ENCODE measurements at regions not wholly inside any gene's neighbourhood (a gene's known extent, or its start where the extent isn't known, plus 50 kb on each side); places are given as distances from the start of the nearest gene placed in this dataset.

DNA sequence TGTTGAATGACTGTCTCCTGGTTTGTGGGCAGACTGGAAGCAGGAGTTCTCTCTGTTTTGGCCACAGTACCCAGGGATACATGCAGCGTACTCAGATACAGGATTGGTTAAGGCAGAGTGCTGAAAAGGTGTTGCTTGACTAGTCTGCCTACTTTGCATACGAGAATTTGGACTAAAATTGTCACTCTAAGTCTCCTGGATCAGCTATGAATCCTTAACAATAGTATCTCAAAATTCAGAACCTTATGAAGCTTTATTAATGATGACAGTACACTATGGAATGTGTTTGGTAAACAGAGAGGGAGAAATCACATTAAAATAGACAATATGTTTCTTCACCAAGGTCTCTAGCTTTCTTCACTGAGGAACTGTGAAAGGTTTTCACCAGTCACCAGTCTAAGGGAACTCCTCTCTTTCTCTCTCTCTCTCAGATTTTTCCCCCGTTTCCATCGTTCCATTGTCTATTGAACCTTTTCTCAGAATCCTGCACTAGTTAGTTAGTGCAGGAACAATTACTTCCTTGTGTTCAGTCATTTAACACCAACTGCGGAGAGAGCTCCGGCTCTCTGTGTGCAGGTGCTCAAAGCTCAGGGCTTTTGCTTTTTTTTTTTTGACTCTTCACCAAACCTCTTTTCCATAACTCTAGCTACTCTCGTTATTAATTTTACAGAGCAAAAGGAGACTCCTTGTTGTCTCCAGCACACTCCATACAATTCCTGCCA lies 85.9 kb upstream of the FNDC3B start:
- Histone ChIP-seq H4K20me1 (replicated peaks; ENCODE audit: insufficient read depth) (no peaks in the 10 kb centered on the region), H2AFZ (peak overlapping the region; percentile 69; the same call in 1 of the 2 replicates), H3F3A (replicated peaks; ENCODE audit: low read depth) (no peaks in the 10 kb centered on the region), H3K4me3 (no peak overlapping the region), H3K9me2 (ENCODE audit: insufficient read depth) (no peaks in the 10 kb centered on the region), H3K4me2 (peak overlapping the region; percentile 31; the same call in 1 of the 2 replicates), H3K36me3 (ENCODE audit: insufficient read depth) (no peaks in the 10 kb centered on the region), H3K27me3 (ENCODE audit: insufficient read depth) (no peaks in the 10 kb centered on the region), H3K79me2 (replicated peaks; ENCODE audit: insufficient read depth) (no peaks in the 10 kb centered on the region), H3K27ac (ENCODE audit: low read depth) (no peak overlapping the region), H3K4me1 (ENCODE audit: insufficient read depth) (peaks cover 16% of the 10 kb centered on the region)
- TF ChIP-seq, protein P1, sequence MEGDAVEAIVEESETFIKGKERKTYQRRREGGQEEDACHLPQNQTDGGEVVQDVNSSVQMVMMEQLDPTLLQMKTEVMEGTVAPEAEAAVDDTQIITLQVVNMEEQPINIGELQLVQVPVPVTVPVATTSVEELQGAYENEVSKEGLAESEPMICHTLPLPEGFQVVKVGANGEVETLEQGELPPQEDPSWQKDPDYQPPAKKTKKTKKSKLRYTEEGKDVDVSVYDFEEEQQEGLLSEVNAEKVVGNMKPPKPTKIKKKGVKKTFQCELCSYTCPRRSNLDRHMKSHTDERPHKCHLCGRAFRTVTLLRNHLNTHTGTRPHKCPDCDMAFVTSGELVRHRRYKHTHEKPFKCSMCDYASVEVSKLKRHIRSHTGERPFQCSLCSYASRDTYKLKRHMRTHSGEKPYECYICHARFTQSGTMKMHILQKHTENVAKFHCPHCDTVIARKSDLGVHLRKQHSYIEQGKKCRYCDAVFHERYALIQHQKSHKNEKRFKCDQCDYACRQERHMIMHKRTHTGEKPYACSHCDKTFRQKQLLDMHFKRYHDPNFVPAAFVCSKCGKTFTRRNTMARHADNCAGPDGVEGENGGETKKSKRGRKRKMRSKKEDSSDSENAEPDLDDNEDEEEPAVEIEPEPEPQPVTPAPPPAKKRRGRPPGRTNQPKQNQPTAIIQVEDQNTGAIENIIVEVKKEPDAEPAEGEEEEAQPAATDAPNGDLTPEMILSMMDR (conservative IDR thresholded peaks at IDR 0.05; ENCODE audit: low read depth in 2 of 2), result no peak
- TF ChIP-seq POLR2AphosphoS5 (IDR thresholded peaks at IDR 0.05; ENCODE audit: low read depth) (no peak), EZH2 (IDR thresholded peaks at IDR 0.05; ENCODE audit: low read depth, unreplicated experiment) (no peak), ZNF331 (CRISPR knock-in tag; IDR thresholded peaks at IDR 0.05; ENCODE audit: low read depth) (no peak), CREB1 (CRISPR knock-in tag; IDR thresholded peaks at IDR 0.05; ENCODE audit: low read depth) (no peak), STAT1 (IDR thresholded peaks at IDR 0.05; ENCODE audit: unreplicated experiment) (no peak), EZH2phosphoT487 (IDR thresholded peaks at IDR 0.05; ENCODE audit: unreplicated experiment) (no peak), NANOG (IDR thresholded peaks at IDR 0.05; ENCODE audit: borderline replicate concordance) (no peak), ZNF114 (CRISPR knock-in tag; IDR thresholded peaks at IDR 0.05) (no peak), JUNB (IDR thresholded peaks at IDR 0.05; ENCODE audit: unreplicated experiment) (no peak)
- TF ChIP-seq, protein P2, sequence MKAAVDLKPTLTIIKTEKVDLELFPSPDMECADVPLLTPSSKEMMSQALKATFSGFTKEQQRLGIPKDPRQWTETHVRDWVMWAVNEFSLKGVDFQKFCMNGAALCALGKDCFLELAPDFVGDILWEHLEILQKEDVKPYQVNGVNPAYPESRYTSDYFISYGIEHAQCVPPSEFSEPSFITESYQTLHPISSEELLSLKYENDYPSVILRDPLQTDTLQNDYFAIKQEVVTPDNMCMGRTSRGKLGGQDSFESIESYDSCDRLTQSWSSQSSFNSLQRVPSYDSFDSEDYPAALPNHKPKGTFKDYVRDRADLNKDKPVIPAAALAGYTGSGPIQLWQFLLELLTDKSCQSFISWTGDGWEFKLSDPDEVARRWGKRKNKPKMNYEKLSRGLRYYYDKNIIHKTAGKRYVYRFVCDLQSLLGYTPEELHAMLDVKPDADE (IDR thresholded peaks at IDR 0.05), result no peak
- TF ChIP-seq, protein P3, sequence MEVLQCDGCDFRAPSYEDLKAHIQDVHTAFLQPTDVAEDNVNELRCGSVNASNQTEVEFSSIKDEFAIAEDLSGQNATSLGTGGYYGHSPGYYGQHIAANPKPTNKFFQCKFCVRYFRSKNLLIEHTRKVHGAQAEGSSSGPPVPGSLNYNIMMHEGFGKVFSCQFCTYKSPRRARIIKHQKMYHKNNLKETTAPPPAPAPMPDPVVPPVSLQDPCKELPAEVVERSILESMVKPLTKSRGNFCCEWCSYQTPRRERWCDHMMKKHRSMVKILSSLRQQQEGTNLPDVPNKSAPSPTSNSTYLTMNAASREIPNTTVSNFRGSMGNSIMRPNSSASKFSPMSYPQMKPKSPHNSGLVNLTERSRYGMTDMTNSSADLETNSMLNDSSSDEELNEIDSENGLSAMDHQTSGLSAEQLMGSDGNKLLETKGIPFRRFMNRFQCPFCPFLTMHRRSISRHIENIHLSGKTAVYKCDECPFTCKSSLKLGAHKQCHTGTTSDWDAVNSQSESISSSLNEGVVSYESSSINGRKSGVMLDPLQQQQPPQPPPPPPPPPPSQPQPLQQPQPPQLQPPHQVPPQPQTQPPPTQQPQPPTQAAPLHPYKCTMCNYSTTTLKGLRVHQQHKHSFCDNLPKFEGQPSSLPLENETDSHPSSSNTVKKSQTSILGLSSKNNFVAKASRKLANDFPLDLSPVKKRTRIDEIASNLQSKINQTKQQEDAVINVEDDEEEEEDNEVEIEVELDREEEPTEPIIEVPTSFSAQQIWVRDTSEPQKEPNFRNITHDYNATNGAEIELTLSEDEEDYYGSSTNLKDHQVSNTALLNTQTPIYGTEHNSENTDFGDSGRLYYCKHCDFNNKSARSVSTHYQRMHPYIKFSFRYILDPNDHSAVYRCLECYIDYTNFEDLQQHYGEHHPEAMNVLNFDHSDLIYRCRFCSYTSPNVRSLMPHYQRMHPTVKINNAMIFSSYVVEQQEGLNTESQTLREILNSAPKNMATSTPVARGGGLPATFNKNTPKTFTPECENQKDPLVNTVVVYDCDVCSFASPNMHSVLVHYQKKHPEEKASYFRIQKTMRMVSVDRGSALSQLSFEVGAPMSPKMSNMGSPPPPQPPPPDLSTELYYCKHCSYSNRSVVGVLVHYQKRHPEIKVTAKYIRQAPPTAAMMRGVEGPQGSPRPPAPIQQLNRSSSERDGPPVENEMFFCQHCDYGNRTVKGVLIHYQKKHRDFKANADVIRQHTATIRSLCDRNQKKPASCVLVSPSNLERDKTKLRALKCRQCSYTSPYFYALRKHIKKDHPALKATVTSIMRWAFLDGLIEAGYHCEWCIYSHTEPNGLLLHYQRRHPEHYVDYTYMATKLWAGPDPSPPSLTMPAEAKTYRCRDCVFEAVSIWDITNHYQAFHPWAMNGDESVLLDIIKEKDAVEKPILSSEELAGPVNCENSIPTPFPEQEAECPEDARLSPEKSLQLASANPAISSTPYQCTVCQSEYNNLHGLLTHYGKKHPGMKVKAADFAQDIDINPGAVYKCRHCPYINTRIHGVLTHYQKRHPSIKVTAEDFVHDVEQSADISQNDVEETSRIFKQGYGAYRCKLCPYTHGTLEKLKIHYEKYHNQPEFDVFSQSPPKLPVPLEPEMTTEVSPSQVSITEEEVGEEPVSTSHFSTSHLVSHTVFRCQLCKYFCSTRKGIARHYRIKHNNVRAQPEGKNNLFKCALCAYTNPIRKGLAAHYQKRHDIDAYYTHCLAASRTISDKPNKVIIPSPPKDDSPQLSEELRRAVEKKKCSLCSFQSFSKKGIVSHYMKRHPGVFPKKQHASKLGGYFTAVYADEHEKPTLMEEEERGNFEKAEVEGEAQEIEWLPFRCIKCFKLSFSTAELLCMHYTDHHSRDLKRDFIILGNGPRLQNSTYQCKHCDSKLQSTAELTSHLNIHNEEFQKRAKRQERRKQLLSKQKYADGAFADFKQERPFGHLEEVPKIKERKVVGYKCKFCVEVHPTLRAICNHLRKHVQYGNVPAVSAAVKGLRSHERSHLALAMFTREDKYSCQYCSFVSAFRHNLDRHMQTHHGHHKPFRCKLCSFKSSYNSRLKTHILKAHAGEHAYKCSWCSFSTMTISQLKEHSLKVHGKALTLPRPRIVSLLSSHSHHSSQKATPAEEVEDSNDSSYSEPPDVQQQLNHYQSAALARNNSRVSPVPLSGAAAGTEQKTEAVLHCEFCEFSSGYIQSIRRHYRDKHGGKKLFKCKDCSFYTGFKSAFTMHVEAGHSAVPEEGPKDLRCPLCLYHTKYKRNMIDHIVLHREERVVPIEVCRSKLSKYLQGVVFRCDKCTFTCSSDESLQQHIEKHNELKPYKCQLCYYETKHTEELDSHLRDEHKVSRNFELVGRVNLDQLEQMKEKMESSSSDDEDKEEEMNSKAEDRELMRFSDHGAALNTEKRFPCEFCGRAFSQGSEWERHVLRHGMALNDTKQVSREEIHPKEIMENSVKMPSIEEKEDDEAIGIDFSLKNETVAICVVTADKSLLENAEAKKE (CRISPR knock-in tag; IDR thresholded peaks at IDR 0.05), result no peak
- TF ChIP-seq, protein P4, sequence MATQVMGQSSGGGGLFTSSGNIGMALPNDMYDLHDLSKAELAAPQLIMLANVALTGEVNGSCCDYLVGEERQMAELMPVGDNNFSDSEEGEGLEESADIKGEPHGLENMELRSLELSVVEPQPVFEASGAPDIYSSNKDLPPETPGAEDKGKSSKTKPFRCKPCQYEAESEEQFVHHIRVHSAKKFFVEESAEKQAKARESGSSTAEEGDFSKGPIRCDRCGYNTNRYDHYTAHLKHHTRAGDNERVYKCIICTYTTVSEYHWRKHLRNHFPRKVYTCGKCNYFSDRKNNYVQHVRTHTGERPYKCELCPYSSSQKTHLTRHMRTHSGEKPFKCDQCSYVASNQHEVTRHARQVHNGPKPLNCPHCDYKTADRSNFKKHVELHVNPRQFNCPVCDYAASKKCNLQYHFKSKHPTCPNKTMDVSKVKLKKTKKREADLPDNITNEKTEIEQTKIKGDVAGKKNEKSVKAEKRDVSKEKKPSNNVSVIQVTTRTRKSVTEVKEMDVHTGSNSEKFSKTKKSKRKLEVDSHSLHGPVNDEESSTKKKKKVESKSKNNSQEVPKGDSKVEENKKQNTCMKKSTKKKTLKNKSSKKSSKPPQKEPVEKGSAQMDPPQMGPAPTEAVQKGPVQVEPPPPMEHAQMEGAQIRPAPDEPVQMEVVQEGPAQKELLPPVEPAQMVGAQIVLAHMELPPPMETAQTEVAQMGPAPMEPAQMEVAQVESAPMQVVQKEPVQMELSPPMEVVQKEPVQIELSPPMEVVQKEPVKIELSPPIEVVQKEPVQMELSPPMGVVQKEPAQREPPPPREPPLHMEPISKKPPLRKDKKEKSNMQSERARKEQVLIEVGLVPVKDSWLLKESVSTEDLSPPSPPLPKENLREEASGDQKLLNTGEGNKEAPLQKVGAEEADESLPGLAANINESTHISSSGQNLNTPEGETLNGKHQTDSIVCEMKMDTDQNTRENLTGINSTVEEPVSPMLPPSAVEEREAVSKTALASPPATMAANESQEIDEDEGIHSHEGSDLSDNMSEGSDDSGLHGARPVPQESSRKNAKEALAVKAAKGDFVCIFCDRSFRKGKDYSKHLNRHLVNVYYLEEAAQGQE (IDR thresholded peaks at IDR 0.05; ENCODE audit: unreplicated experiment), result no peak
- ATAC-seq (peak; percentile 59), DNase-seq (ENCODE audit: low spot score) (no peak)
- Mint-ChIP-seq H3K9me3 (no peaks in the 10 kb centered on the region), H3K4me3 (no peak overlapping the region), H3K27me3 (ENCODE audit: insufficient read depth, low read depth, poor library complexity) (peaks cover 2% of the 10 kb centered on the region), H3K27ac (no peak overlapping the region), H3K36me3 (ENCODE audit: low read depth) (no peaks in the 10 kb centered on the region), H3K4me1 (peaks cover 17% of the 10 kb centered on the region; the same call in 2 of the 3 replicates)

All from GM23338 (cell line).